BLaER1 treated with 17β-estradiol and CSF1 and Interleukin-3, amounts not matched to agents 10 nM and 100 nM (cell line): ENCODE measurements at regions not wholly inside any gene's neighbourhood (a gene's known extent, or its start where the extent isn't known, plus 50 kb on each side); places are given as distances from the start of the nearest gene placed in this dataset.

Source experiments
- H3K27ac ChIP-seq, 11 experiments: shearing (Covaris generic); formaldehyde crosslinking; 2 replicates each; pipeline ENCODE4 v1.8.1; 2022
- H3K27me3 ChIP-seq, 11 experiments: shearing (Covaris generic); formaldehyde crosslinking; 2 replicates each; pipeline ENCODE4 v1.8.1; 2022
- H3K36me3 ChIP-seq, 11 experiments: shearing (Covaris generic); formaldehyde crosslinking; 2 replicates each; pipeline ENCODE4 v1.8.1; 2022
- H3K4me1 ChIP-seq, 10 experiments: shearing (Covaris generic); formaldehyde crosslinking; 2 replicates each; pipeline ENCODE4 v1.8.1; 2022
- H3K4me2 ChIP-seq, 11 experiments: shearing (Covaris generic); formaldehyde crosslinking; 2 replicates each; pipeline ENCODE4 v1.8.1; 2022
- H3K4me3 ChIP-seq, 10 experiments: shearing (Covaris generic); formaldehyde crosslinking; 2 replicates each; pipeline ENCODE4 v1.8.1; 2022
- H3K9ac ChIP-seq, 11 experiments: shearing (Covaris generic); formaldehyde crosslinking; 2 replicates each; pipeline ENCODE4 v1.8.1; 2022
- H3K9me3 ChIP-seq, 11 experiments: shearing (Covaris generic); formaldehyde crosslinking; replicated peaks in 1 of 11; 2 replicates each; pipeline ENCODE4 v1.8.1; 2022
- H4K20me1 ChIP-seq, 11 experiments: shearing (Covaris generic); formaldehyde crosslinking; 2 replicates each; pipeline ENCODE4 v1.8.1; 2022
- Cebpa-rat ChIP-seq, 11 experiments: shearing (Covaris generic); IDR thresholded peaks; 2 replicates each; pipeline ENCODE4 v1.8.1; 2022

- peaks cover 42 to 75% (median 54%) of the 10 kb centered on the region in 10 experiments for H3K4me1 ChIP-seq
- no peak overlapping the region for H3K4me3 ChIP-seq
- peak overlapping the region; percentile 27 to 80 (median 68) for H3K4me2 ChIP-seq
- no peaks in the 10 kb centered on the region for H4K20me1 ChIP-seq
- H3K27me3 ChIP-seq, result no peaks in the 10 kb centered on the region
- no peaks in the 10 kb centered on the region for H3K36me3 ChIP-seq
- peak overlapping the region in 1 of 11 experiments; percentile 12; a peak in 1 of 22 replicates for H3K27ac ChIP-seq
- H3K9ac ChIP-seq, result no peak overlapping the region
- TF ChIP-seq Cebpa-rat (IDR thresholded peaks at IDR 0.05), result no peak
- peaks cover 0 to 4% (median 0%) of the 10 kb centered on the region in 11 experiments; a peak in 1 of 22 replicates for H3K9me3 ChIP-seq
Measured at GRCh38 chr9:68640421-68641089, 64.5 kb upstream of the PIP5K1B start.

- Histone ChIP-seq H3K4me2 (peak overlapping the region; percentile 56 to 80 (median 68)), H3K9ac (peak overlapping the region in 5 of 11 experiments; percentile 14 to 45 (median 40); a peak in 5 of 22 replicates), H3K4me3 (peak overlapping the region in 6 of 10 experiments; percentile 1 to 49 (median 12); a peak in 8 of 20 replicates), H3K27me3 (no peaks in the 10 kb centered on the region), H3K36me3 (no peaks in the 10 kb centered on the region), H3K27ac (peak overlapping the region in 10 of 11 experiments; percentile 15 to 74 (median 64); a peak in 19 of 22 replicates), H4K20me1 (no peaks in the 10 kb centered on the region), H3K9me3 (peaks cover 0 to 9% (median 0%) of the 10 kb centered on the region in 11 experiments; a peak in 4 of 22 replicates), H3K4me1 (peaks cover 38 to 63% (median 46%) of the 10 kb centered on the region in 10 experiments)
- no peak for TF ChIP-seq Cebpa-rat (IDR thresholded peaks at IDR 0.05)
Measured at GRCh38 chr9:68643901-68644809, 60.9 kb upstream of the PIP5K1B start.

GRCh38 chr9:68644831-68645230 lies 60.2 kb upstream of the PIP5K1B start:
- no peak for TF ChIP-seq Cebpa-rat (IDR thresholded peaks at IDR 0.05)
- H3K4me1 ChIP-seq, result peaks cover 32 to 57% (median 39%) of the 10 kb centered on the region in 10 experiments
- H3K4me2 ChIP-seq, result peak overlapping the region in 10 of 11 experiments; percentile 5 to 74 (median 67); a peak in 13 of 22 replicates
- no peak overlapping the region for H3K4me3 ChIP-seq
- no peaks in the 10 kb centered on the region for H4K20me1 ChIP-seq
- H3K9me3 ChIP-seq, result peaks cover 0 to 9% (median 0%) of the 10 kb centered on the region in 11 experiments; a peak in 4 of 22 replicates
- H3K9ac ChIP-seq, result no peak overlapping the region
- H3K27ac ChIP-seq, result peak overlapping the region in 3 of 11 experiments; percentile 61 to 71 (median 69); a peak in 3 of 22 replicates
- H3K27me3 ChIP-seq, result no peaks in the 10 kb centered on the region
- no peaks in the 10 kb centered on the region for H3K36me3 ChIP-seq

- Histone ChIP-seq H3K9ac (no peak overlapping the region), H3K27me3 (no peaks in the 10 kb centered on the region), H3K4me3 (no peak overlapping the region), H4K20me1 (no peaks in the 10 kb centered on the region), H3K27ac (no peak overlapping the region), H3K4me1 (peaks cover 18 to 24% (median 22%) of the 10 kb centered on the region in 10 experiments), H3K4me2 (no peak overlapping the region), H3K36me3 (no peaks in the 10 kb centered on the region), H3K9me3 (peaks cover 0 to 9% (median 0%) of the 10 kb centered on the region in 11 experiments; a peak in 4 of 22 replicates)
- no peak for TF ChIP-seq Cebpa-rat (IDR thresholded peaks at IDR 0.05)
Measured at GRCh38 chr9:68648164-68648563, 56.9 kb upstream of the PIP5K1B start.

GRCh38 chr9:68648971-68649370 lies 56.1 kb upstream of the PIP5K1B start:
- Histone ChIP-seq H3K27ac (no peak overlapping the region), H3K9me3 (peaks cover 0 to 9% (median 0%) of the 10 kb centered on the region in 11 experiments; a peak in 4 of 22 replicates), H3K4me2 (no peak overlapping the region), H3K4me1 (peaks cover 11 to 16% (median 15%) of the 10 kb centered on the region in 10 experiments), H4K20me1 (no peaks in the 10 kb centered on the region), H3K27me3 (no peaks in the 10 kb centered on the region), H3K9ac (no peak overlapping the region), H3K36me3 (no peaks in the 10 kb centered on the region), H3K4me3 (no peak overlapping the region)
- TF ChIP-seq Cebpa-rat (IDR thresholded peaks at IDR 0.05), result no peak

- no peaks in the 10 kb centered on the region for H3K36me3 ChIP-seq
- H3K4me3 ChIP-seq, result no peak overlapping the region
- TF ChIP-seq Cebpa-rat (IDR thresholded peaks at IDR 0.05), result no peak
- H3K27ac ChIP-seq, result no peak overlapping the region
- no peak overlapping the region for H3K4me2 ChIP-seq
- H3K9me3 ChIP-seq, result peaks cover 0 to 6% (median 0%) of the 10 kb centered on the region in 11 experiments; a peak in 3 of 22 replicates
- H3K4me1 ChIP-seq, result no peaks in the 10 kb centered on the region
- H3K27me3 ChIP-seq, result no peaks in the 10 kb centered on the region
- H3K9ac ChIP-seq, result no peak overlapping the region
- no peaks in the 10 kb centered on the region for H4K20me1 ChIP-seq
Measured at GRCh38 chr9:68651280-68651893, 53.7 kb upstream of the PIP5K1B start.

GRCh38 chr9:68653141-68653595 lies 51.9 kb upstream of the PIP5K1B start:
- Histone ChIP-seq H3K27ac (no peak overlapping the region), H3K4me3 (no peak overlapping the region), H3K9me3 (no peaks in the 10 kb centered on the region), H3K36me3 (no peaks in the 10 kb centered on the region), H3K4me2 (no peak overlapping the region), H4K20me1 (no peaks in the 10 kb centered on the region), H3K27me3 (no peaks in the 10 kb centered on the region), H3K4me1 (no peaks in the 10 kb centered on the region), H3K9ac (no peak overlapping the region)
- TF ChIP-seq Cebpa-rat (IDR thresholded peaks at IDR 0.05), result no peak

GRCh38 chr9:68654075-68654474 lies 51.0 kb upstream of the PIP5K1B start:
- H3K27ac ChIP-seq, result no peak overlapping the region
- H3K27me3 ChIP-seq, result no peaks in the 10 kb centered on the region
- H3K4me3 ChIP-seq, result no peak overlapping the region
- H4K20me1 ChIP-seq, result no peaks in the 10 kb centered on the region
- no peak overlapping the region for H3K9ac ChIP-seq
- no peaks in the 10 kb centered on the region for H3K9me3 ChIP-seq
- no peak for TF ChIP-seq Cebpa-rat (IDR thresholded peaks at IDR 0.05)
- H3K36me3 ChIP-seq, result no peaks in the 10 kb centered on the region
- no peaks in the 10 kb centered on the region for H3K4me1 ChIP-seq
- no peak overlapping the region for H3K4me2 ChIP-seq
